Gastrocnemius medialis (tissue), 4 donors: ENCODE measurements at regions not wholly inside any gene's neighbourhood (a gene's known extent, or its start where the extent isn't known, plus 50 kb on each side); places are given as distances from the start of the nearest gene placed in this dataset.

ENCODE experiments used
- CTCF ChIP-seq, 5 experiments: fragments of 450-650 bp in 3 of 5; fragments of 200-600 bp in 2 of 5; sonication (generic) in 2 of 5; IDR thresholded peaks in 4 of 5; conservative IDR thresholded peaks in 1 of 5; 1 replicate in 4 of 5; 2 replicates in 1 of 5; pipeline ENCODE4 v1.5.1; 2016 to 2019; ENCODE audit warnings: antibody characterized with exemption in 5 of 5, mild to moderate bottlenecking in 3 of 5, moderate library complexity in 3 of 5
- POLR2A ChIP-seq, 2 donors: fragments of 450-650 bp; IDR thresholded peaks; one replicate each; pipeline ENCODE4 v1.6.1; 2017; ENCODE audit warnings: antibody characterized with exemption in 2 of 2, mild to moderate bottlenecking in 2 of 2, moderate library complexity in 2 of 2

GRCh38 chr10:8137272-8137681 lies 82.8 kb downstream of the GATA3 start:
- TF ChIP-seq CTCF (IDR thresholded peaks at IDR 0.05 in 4 of 5, conservative IDR thresholded peaks at IDR 0.05 in 1 of 5) (no peak), POLR2A (IDR thresholded peaks at IDR 0.05) (no peak)
